GM20000 (cell line): ENCODE measurements at regions not wholly inside any gene's neighbourhood (a gene's known extent, or its start where the extent isn't known, plus 50 kb on each side); places are given as distances from the start of the nearest gene placed in this dataset.
A peak's percentile ranks its signal among the peaks of the same experiment; 100 is the strongest.
"Not testable (repeated sequence)": the region's sequence is repeated elsewhere in the genome, so short reads cannot be mapped to it uniquely, and the experiment has no call there.

Experiments used
- DNase-seq: peaks from one replicate; pipeline ENCODE4 v3.0.0; 2012; ENCODE audit warnings: low spot score
- TF ChIP-seq, protein P1 (sequence below): IDR thresholded peaks from 2 replicates; pipeline ENCODE4 v1.5.1; 2012; ENCODE audit warnings: mild to moderate bottlenecking, control low read depth; ENCODE audit errors: extremely low read depth, missing control alignments

DNA sequence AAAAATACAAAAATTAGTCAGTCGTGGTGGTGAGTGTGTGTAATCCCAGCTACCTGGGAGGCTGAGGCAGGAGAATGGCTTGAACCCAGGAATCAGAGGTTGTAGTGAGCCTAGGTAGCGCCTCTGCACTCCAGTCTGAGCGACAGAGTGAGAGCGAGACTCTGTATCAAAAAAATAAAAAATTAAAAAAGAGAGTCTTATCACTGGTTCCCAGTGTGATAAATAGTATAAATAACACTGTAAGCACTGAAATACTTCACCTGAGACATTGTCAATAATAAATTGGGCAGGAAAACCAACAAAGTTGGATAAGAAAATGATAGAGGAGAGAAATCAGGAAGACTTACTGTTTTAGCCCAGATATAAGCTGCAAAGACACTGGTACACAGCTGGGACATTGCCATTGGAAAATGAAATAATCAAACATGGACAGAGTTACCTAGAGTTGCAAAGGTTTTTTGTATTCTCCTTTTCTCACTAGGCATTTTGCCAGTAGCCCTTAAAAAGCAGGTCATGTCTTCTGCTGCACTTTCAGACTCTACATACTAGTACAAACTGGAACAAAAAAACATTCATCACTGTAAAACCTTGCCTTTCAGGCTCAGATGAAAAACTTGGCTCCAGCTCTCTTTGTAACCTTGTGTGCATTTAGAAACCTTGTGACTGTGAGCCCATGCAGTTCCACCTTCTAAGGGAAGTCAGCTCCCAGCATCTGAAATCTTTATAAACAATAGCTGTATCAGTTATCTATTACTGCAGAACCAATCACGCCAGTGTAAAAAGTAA lies 55.0 kb upstream of the PPP1R2C start:
- no peak for DNase-seq
- TF ChIP-seq, protein P1, sequence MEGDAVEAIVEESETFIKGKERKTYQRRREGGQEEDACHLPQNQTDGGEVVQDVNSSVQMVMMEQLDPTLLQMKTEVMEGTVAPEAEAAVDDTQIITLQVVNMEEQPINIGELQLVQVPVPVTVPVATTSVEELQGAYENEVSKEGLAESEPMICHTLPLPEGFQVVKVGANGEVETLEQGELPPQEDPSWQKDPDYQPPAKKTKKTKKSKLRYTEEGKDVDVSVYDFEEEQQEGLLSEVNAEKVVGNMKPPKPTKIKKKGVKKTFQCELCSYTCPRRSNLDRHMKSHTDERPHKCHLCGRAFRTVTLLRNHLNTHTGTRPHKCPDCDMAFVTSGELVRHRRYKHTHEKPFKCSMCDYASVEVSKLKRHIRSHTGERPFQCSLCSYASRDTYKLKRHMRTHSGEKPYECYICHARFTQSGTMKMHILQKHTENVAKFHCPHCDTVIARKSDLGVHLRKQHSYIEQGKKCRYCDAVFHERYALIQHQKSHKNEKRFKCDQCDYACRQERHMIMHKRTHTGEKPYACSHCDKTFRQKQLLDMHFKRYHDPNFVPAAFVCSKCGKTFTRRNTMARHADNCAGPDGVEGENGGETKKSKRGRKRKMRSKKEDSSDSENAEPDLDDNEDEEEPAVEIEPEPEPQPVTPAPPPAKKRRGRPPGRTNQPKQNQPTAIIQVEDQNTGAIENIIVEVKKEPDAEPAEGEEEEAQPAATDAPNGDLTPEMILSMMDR = no peak

DNA sequence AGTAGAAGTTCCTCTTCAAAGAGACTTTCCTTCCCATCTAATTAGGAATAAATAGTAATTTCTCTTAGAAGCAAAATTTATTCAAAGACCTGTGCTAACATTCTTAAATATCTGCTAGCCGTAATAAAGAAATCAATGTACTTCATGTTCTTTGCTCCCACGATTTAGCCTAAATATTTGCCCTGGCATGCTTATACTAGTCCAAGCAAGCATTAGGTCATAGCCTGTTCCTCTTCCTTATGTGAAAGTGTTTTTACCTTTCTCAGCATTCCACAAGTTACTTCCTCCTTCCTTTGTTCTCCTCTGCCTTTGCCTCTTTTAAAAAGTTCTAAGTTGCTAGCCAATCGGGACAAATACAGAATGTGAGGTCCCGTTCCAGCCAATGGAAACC lies 55.6 kb upstream of the PPP1R2C start:
- not testable (repeated sequence) for DNase-seq

DNA sequence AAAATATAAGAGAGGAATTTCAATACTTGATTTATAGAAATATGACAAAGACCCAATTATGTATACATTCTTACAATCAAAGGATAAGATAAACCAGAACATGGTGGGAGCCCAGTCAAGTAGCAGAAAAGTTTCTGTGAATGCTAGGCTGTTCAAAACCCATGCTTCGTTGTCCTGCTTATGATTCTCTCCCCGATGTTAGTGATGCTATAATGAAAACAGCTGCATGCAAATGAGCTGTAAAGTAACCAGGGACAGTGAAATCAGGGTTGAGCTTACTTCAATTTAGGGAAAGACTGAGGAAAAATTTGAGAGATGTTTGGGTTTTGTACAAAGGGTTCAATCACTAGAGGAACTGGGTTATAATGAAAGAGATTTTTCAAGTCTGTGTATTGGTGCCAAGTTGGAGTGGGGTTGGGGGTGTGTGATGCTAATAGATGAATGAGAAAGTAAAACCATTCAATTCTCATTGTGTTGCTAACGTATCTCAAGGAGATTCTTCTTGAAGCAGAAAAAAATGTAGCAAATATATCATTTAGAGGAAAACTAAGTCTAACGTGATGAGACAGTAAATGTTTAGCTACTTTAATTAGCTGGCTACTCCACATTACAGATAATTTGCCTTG lies 59.3 kb upstream of the PPP1R2C start:
- no peak for DNase-seq
- TF ChIP-seq, protein P1 = no peak

DNA sequence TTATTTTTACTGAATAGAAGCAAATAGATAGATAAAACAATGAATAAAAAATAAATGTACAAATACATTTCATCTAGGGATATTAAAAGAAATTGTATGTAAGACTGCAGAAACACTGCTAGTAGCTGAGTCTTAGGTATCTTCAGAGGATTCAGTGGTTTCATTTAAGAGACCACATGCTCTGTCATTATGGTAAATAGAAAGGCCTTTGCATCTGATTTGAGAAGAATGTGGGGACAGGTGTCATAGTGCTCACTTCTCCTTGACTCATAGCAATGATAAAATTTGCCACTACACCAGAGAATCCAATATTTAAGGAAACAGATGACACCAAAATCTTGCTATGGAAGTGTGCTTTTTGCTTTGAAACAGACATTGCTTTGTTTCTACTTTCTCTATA lies 59.8 kb upstream of the PPP1R2C start:
- TF ChIP-seq, protein P1 = no peak
- peak; percentile 1 for DNase-seq

DNA sequence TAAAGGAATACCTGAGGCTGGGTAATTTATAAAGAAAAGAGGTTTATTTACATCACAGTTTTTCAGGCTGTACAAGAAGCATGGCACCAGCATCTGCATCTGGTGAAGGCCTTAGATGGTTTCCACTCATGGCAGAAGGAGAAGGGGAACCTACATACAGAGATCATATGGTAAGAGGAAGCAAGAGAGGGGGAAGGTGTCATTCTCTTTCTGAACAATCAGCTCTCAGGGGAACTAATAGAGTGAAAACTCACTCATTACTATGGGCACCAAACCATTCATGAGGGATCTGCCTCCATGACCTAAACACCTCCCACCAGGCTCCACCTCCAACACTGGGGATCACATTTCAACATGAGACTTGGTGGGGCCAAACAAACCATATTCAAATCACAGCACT lies 61.7 kb upstream of the PPP1R2C start:
- DNase-seq = no peak

DNA sequence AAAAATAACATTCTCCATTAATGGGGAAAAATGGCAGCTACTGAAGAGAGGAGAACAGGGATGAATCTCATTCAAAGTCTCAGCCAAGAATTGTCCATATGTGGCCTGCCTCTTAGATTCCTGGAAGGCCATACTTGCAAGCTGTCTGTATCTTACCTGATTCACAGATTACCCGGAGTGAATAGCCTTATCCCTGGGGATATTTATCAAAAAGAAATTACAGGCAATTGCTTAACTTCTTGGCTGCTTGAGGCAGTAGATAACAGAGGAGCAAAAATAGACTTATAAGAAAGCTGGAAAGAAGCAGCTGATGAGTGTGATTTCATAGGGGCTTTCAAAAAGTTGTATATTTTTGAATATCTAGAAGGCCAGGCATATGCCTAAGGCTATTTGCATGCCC lies 68.8 kb upstream of the PPP1R2C start:
- no peak for DNase-seq
- TF ChIP-seq, protein P1 = no peak

More for the DNA sequence above, 61.7 kb upstream of the PPP1R2C start:
- TF ChIP-seq, protein P1 = no peak

DNA sequence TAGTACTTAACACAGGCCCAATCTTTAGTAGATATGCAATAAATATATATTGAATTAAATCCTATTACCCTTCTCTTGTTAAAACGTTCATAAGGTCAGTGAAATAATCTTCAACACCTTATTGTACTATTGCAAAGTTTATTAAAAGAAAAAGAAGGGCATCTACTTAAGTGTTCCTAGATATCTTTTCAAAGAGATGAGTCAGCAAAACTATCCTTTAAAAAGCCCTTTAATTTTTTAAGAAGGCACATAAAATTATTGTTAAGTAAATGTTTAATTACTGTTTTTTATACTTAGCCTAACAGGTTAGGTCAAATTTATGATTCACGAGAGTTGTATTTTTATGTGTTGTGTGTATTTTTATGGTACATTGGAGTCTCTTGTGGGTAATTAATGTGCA lies 77.3 kb upstream of the PPP1R2C start:
- DNase-seq = no peak
- TF ChIP-seq, protein P1 = no peak

DNA sequence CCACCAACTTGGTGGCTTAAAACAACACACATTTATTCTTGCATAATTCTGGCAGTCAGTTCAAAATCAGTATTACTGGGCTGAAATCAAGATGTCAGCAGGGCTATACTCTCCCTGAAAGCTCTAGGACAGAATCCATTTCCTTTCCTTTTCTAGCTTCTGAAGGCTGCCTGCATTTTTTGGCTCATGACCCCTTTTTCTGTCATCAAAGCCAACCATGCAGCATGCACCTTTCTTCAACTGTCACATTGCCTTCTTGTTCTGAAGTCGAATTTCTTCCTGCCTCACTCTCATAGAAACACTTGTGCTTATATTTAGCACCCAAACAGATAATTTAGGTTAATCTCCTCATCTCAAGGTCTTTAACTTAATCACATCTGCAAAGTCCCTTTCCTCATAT lies 79.8 kb upstream of the PPP1R2C start:
- TF ChIP-seq, protein P1 = no peak
- DNase-seq = no peak
